ENCODE measurements at regions not wholly inside any gene's neighbourhood (a gene's known extent, or its start where the extent isn't known, plus 50 kb on each side); places are given as distances from the start of the nearest gene placed in this dataset.
"Not testable (repeated sequence)": the region's sequence is repeated elsewhere in the genome, so short reads cannot be mapped to it uniquely, and the experiment has no call there.

DNA sequence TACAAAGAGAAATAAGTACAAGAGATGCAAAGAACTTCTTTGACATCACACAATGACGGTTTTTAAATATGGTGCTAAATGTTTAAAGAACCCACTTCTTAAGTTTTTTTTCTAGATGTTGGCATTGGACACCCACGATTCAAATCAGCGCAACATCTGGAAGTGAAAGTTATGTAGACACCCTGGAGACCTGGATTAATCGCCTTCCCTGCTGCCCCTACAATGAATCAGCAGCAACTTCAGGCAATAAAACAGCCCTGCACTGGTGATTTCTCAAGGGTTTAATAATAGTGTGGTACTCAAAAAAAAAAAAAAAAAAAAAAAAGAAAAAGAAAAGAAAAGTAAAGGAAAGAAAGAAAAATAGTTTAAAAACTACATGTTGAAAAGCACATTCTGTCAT is 248.3 kb downstream of the NUF2 start:
- H3K4me1 Mint-ChIP-seq, result no peaks in the 10 kb centered on the region
- H3K27me3 Mint-ChIP-seq (ENCODE audit: low read depth in 3 of 3), result no peaks in the 10 kb centered on the region
- no peak overlapping the region for H3K4me3 Mint-ChIP-seq
- H3K9me3 Mint-ChIP-seq, result peaks cover 0 to 3% (median 0%) of the 10 kb centered on the region in 6 donors
- DNase-seq, result no peak
- no peak overlapping the region for H3K27ac Mint-ChIP-seq
- H3K36me3 Mint-ChIP-seq, result no peaks in the 10 kb centered on the region

DNA sequence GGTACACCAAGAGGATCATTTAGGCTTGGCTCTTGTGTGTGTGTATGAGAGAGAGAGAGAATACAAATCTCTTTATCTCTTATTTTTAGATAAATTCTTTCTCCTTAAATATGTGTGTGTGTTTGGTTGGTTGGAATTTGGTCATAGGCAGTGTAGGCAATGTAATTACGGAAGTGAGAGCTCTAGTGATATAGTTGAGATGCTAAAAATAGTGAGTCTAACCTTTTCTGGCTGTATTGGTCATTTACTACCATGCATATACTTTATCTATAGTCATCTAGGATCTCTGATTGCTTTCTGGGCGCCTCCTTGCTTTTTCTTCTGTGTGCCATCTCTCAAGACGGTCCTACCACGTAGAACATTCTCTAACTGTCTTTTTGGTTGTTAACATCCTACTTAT is 250.2 kb downstream of the NUF2 start:
- DNase-seq, result no peak
- Mint-ChIP-seq H3K27me3 (ENCODE audit: low read depth in 3 of 3) (no peaks in the 10 kb centered on the region), H3K4me3 (no peak overlapping the region), H3K4me1 (no peaks in the 10 kb centered on the region), H3K36me3 (no peaks in the 10 kb centered on the region), H3K27ac (no peak overlapping the region), H3K9me3 (peaks cover 0 to 1% (median 0%) of the 10 kb centered on the region in 6 donors)

DNA sequence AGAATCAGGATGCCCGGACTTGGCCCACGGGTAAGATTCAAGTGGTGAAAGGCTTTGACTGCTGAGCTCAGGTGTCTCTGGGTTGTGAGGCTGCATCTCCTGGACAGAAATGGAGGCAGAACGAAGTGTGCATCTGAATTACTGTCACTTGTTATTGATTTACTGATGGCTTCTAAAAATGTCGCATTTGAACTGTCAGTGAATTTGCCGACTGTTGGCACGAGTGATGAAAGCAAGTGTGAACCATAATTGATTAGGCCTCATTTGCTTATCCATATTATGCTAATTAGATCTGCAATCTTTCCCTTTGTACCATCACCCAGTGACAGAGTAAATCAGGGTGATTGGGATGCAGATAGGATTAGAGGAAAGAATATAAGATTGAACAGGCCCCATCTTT is 252.4 kb downstream of the NUF2 start:
- H3K36me3 Mint-ChIP-seq, result no peaks in the 10 kb centered on the region
- H3K27me3 Mint-ChIP-seq (ENCODE audit: low read depth in 3 of 3), result no peaks in the 10 kb centered on the region
- no peaks in the 10 kb centered on the region for H3K4me1 Mint-ChIP-seq
- H3K9me3 Mint-ChIP-seq, result peaks cover 0 to 1% (median 0%) of the 10 kb centered on the region in 6 donors
- H3K4me3 Mint-ChIP-seq, result no peak overlapping the region
- no peak for DNase-seq
- no peak overlapping the region for H3K27ac Mint-ChIP-seq

- H3K4me1 Mint-ChIP-seq, result no peaks in the 10 kb centered on the region
- H3K27me3 Mint-ChIP-seq (ENCODE audit: low read depth in 3 of 3), result no peaks in the 10 kb centered on the region
- no peaks in the 10 kb centered on the region for H3K36me3 Mint-ChIP-seq
- H3K4me3 Mint-ChIP-seq, result no peak overlapping the region
- DNase-seq, result no peak
- peaks cover 0 to 3% (median 0%) of the 10 kb centered on the region in 6 donors for H3K9me3 Mint-ChIP-seq
- H3K27ac Mint-ChIP-seq, result no peak overlapping the region
Measured at GRCh38 chr1:163580926-163581325, 259.2 kb downstream of the NUF2 start.

DNA sequence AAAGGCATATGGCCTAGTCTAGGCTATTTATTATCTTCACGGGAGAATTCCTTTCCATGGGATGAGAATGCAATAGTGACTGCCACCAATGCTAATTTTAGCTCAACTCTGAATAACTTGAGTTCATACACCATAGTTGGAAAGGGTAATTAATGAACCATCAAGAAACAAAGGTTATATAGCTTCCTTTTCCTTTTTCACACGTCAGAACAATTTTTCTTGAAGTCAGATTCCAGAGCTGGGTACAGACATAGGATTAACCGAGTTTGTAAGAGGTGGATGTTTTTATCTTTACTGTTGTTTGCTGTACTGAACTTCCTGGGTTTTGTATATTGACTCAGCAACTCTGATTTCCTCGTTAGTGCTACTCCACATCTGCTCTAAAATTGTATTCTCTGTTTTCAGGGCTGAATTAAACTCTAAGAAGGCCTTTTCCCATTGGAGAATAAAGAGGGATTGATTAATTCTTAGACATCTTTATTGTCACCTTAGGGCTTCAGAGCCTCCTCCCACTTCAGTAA is 262.0 kb downstream of the NUF2 start:
- Mint-ChIP-seq H3K27me3 (ENCODE audit: low read depth in 3 of 3) (peaks cover 0 to 1% (median 0%) of the 10 kb centered on the region in 3 donors), H3K36me3 (no peaks in the 10 kb centered on the region), H3K27ac (no peak overlapping the region), H3K9me3 (peaks cover 0 to 3% (median 0%) of the 10 kb centered on the region in 6 donors), H3K4me3 (no peak overlapping the region), H3K4me1 (no peaks in the 10 kb centered on the region)
- DNase-seq, result no peak

- no peaks in the 10 kb centered on the region for H3K4me1 Mint-ChIP-seq
- H3K9me3 Mint-ChIP-seq, result peaks cover 0 to 3% (median under 1%) of the 10 kb centered on the region in 6 donors
- no peak overlapping the region for H3K4me3 Mint-ChIP-seq
- H3K27me3 Mint-ChIP-seq (ENCODE audit: low read depth in 3 of 3), result peaks cover 0 to 1% (median 0%) of the 10 kb centered on the region in 3 donors
- no peaks in the 10 kb centered on the region for H3K36me3 Mint-ChIP-seq
- no peak overlapping the region for H3K27ac Mint-ChIP-seq
- no peak for DNase-seq
Measured at GRCh38 chr1:163585796-163586195, 264.0 kb downstream of the NUF2 start.

DNA sequence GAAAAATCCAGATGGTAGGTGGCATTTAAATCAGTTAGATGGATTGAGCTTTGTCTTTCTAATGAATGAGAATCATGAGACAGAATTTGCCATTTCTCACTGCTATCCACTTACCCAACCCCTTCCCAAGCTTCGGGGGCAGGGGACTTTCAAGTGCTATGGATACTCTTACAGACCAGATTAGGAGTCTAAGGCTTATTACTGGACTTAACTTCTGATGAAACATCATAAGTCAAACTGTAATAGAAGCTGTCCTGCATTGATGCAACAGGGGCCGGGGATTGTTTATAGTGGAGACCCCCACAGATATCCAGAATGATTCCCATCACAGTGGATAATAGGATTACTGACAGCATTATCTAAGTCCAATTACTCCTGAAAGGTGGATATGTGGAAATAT is 267.0 kb downstream of the NUF2 start:
- H3K27ac Mint-ChIP-seq, result no peak overlapping the region
- peaks cover 0 to 5% (median 1%) of the 10 kb centered on the region in 3 donors for H3K27me3 Mint-ChIP-seq (ENCODE audit: low read depth in 3 of 3)
- peaks cover 0 to 12% (median 6%) of the 10 kb centered on the region in 6 donors for H3K9me3 Mint-ChIP-seq
- no peaks in the 10 kb centered on the region for H3K36me3 Mint-ChIP-seq
- no peak overlapping the region for H3K4me3 Mint-ChIP-seq
- no peak for DNase-seq
- no peaks in the 10 kb centered on the region for H3K4me1 Mint-ChIP-seq

DNA sequence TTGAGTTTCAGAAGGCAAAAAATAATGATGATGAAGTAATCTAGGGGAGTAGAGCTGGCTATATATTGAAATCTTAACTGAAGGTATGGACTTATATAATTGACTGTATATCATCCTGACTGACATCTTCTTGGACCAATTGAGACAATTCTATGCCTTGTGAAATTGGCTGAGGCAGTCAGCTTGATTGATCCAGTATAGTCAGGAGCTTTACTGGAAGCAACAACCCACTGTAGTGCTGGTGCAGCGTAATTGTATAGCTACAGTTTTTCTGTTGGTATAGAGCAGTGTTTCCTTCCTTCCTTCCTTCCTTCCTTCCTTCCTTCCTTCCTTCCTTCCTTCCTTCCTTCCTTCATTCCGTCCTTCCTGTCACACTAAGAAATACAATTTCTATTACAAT is 268.0 kb downstream of the NUF2 start:
- Mint-ChIP-seq H3K27me3 (ENCODE audit: low read depth in 3 of 3) (peaks cover 0 to 5% (median 1%) of the 10 kb centered on the region in 3 donors), H3K9me3 (peaks cover 0 to 12% (median 6%) of the 10 kb centered on the region in 6 donors), H3K36me3 (no peaks in the 10 kb centered on the region), H3K4me3 (no peak overlapping the region), H3K4me1 (no peaks in the 10 kb centered on the region), H3K27ac (no peak overlapping the region)
- no peak for DNase-seq

DNA sequence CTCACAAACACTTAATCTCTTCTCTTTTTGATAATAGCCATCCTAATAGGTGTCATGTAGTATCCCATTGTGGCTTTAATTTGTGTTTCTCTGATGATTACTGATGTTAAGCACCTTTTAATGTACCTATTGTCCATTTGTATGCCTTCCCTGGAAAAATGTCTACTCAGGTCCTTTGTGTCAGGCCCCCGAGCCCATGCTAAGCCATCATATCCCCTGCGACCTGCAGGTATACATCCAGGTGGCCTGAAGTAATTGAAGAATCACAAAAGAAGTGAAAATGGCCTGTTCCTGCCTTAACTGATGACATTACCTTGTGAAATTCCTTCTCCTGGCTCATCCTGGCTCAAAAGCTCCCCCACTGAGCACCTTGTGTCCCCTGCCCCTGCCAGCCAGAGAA is 269.4 kb downstream of the NUF2 start:
- H3K36me3 Mint-ChIP-seq; H3K27me3 Mint-ChIP-seq (ENCODE audit: low read depth in 3 of 3); H3K4me3 Mint-ChIP-seq; DNase-seq; H3K4me1 Mint-ChIP-seq; H3K27ac Mint-ChIP-seq: not testable (repeated sequence)
- peaks cover 0 to 12% (median 6%) of the 10 kb centered on the region in 6 donors for H3K9me3 Mint-ChIP-seq

DNA sequence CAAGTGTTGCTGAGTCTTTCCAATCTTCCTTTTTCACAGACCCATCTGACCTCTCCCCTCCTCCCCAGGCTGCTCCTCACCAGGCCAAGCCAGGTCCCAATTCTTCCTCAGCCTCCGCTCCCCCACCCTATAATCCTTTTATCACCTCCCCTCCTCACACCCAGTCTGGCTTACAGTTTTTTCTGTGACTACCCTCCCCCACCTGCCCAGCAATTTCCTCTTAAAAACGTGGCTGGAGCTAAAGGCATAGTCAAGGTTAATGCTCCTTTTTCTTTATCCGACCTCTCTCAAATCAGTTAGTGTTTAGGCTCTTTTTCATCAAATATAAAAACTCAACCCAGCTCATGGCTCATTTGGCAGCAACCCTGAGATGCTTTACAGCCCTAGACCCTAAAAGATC is 270.9 kb downstream of the NUF2 start:
- H3K4me3 Mint-ChIP-seq; H3K4me1 Mint-ChIP-seq; H3K36me3 Mint-ChIP-seq; H3K27me3 Mint-ChIP-seq (ENCODE audit: low read depth in 3 of 3); DNase-seq; H3K27ac Mint-ChIP-seq: not testable (repeated sequence)
- peaks cover 0 to 12% (median 8%) of the 10 kb centered on the region in 6 donors for H3K9me3 Mint-ChIP-seq

DNA sequence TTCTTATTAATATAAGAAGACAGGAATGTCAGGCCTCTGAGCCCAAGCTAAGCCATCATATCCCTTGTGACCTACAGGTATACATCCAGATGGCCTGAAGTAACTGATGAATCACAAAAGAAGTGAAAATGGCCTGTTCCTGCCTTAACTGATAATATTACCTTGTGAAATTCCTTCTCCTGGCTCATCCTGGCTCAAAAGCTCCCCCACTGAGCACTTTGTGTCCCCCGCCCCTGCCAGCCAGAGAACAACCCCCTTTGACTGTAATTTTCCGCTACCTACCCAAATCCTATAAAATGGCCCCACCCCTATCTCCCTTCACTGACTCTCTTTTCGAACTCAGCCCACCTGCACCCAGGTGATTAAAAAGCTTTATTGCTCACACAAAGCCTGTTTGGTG is 274.4 kb downstream of the NUF2 start:
- H3K4me3 Mint-ChIP-seq; H3K4me1 Mint-ChIP-seq; H3K27me3 Mint-ChIP-seq (ENCODE audit: low read depth in 3 of 3); H3K36me3 Mint-ChIP-seq; H3K27ac Mint-ChIP-seq; DNase-seq: not testable (repeated sequence)
- H3K9me3 Mint-ChIP-seq, result peaks cover 0 to 18% (median 9%) of the 10 kb centered on the region in 6 donors

- no peak for DNase-seq
- Mint-ChIP-seq H3K27ac (no peak overlapping the region), H3K9me3 (peaks cover 0 to 17% (median 6%) of the 10 kb centered on the region in 6 donors), H3K4me3 (no peak overlapping the region), H3K4me1 (no peaks in the 10 kb centered on the region), H3K27me3 (ENCODE audit: low read depth in 3 of 3) (peaks cover 0 to 2% (median under 1%) of the 10 kb centered on the region in 3 donors), H3K36me3 (no peaks in the 10 kb centered on the region)
Measured at GRCh38 chr1:163596541-163597258, 274.9 kb downstream of the NUF2 start.

DNA sequence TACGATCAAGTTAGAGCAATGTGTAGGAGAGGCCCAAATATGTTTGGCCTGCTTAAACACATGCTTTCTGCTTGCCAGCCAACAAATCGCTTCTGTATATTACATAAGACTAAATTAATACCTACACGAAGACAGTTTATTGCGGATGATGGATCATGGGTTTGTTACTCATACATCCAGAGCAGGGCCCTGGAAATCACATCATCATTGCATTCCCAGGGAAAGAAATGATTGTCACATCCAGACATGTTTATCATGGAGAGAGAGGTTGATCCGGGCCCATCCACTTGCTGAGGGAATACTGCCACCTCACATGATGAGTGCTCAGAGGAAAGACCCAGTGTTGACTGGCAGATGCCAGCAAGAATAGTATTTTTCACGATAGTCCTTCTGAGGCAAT is 282.6 kb downstream of the NUF2 start:
- Mint-ChIP-seq H3K36me3 (no peaks in the 10 kb centered on the region), H3K4me3 (no peak overlapping the region), H3K27me3 (ENCODE audit: low read depth in 3 of 3) (peaks cover 0 to 2% (median 0%) of the 10 kb centered on the region in 3 donors), H3K4me1 (no peaks in the 10 kb centered on the region), H3K9me3 (peaks cover 0 to 17% (median 4%) of the 10 kb centered on the region in 6 donors), H3K27ac (no peak overlapping the region)
- DNase-seq, result no peak

DNA sequence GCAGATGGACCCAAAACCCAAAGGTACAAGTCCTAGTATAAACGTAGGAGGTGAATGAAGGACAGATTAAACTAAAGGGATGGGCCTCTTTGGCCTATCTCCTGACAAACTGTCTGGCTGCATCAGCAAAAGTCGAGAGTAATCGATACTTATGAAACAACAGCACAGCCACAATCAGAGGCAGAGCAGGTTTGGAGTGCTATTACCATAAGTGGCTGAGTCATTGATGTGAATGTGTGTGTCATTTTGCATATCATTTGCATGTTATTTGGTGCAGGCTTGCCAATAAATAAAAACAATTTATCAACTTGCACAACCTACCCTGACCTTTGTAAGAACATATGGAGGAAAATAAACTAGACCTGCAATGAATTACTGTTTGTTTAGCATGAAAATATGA is 283.1 kb downstream of the NUF2 start:
- Mint-ChIP-seq H3K4me1 (no peaks in the 10 kb centered on the region), H3K9me3 (peaks cover 0 to 13% (median 4%) of the 10 kb centered on the region in 6 donors), H3K27me3 (ENCODE audit: low read depth in 3 of 3) (no peaks in the 10 kb centered on the region), H3K36me3 (no peaks in the 10 kb centered on the region), H3K4me3 (no peak overlapping the region), H3K27ac (no peak overlapping the region)
- DNase-seq, result no peak

GRCh38 chr1:163608979-163609378 is 287.2 kb downstream of the NUF2 start:
- Mint-ChIP-seq H3K4me3 (no peak overlapping the region), H3K27me3 (ENCODE audit: low read depth in 3 of 3) (peaks cover 0 to 2% (median 0%) of the 10 kb centered on the region in 3 donors), H3K4me1 (no peaks in the 10 kb centered on the region), H3K9me3 (peaks cover 0 to 9% (median 4%) of the 10 kb centered on the region in 6 donors), H3K36me3 (no peaks in the 10 kb centered on the region), H3K27ac (no peak overlapping the region)
- DNase-seq, result no peak

Data from immature natural killer cell (primary cell).